ENCODE measurements at regions not wholly inside any gene's neighbourhood (a gene's known extent, or its start where the extent isn't known, plus 50 kb on each side); places are given as distances from the start of the nearest gene placed in this dataset.

- H3K27me3 Mint-ChIP-seq: no peaks in the 10 kb centered on the region
- Histone ChIP-seq H3K9me3 (ENCODE audit: control extremely low read depth in 1 of 3, control insufficient read depth in 2 of 3, insufficient read depth in 1 of 3, low read length in 2 of 3) (no peaks in the 10 kb centered on the region), H4K20me1 (ENCODE audit: control insufficient read depth, insufficient read depth, low read length, poor library complexity, severe bottlenecking) (no peaks in the 10 kb centered on the region), H3K4me1 (ENCODE audit: control insufficient read depth in 2 of 2, insufficient read depth in 2 of 2, low read length in 2 of 2) (no peaks in the 10 kb centered on the region), H3K4me2 (replicated peaks; ENCODE audit: low read depth, low read length, poor library complexity, severe bottlenecking) (no peak overlapping the region), H3K27ac (ENCODE audit: low read length in 2 of 2) (no peak overlapping the region), H3K79me2 (ENCODE audit: control insufficient read depth, insufficient read depth, low read length) (no peaks in the 10 kb centered on the region), H2AFZ (ENCODE audit: insufficient read depth, low read depth, low read length, poor library complexity, severe bottlenecking) (no peak overlapping the region), H3K4me3 (ENCODE audit: control extremely low read depth in 1 of 5, extremely low read depth in 1 of 5, insufficient read depth in 1 of 5, low read depth in 2 of 5, low read length in 4 of 5) (no peak overlapping the region), H3K36me3 (replicated peaks in 1 of 2; ENCODE audit: control extremely low read depth in 1 of 2, control insufficient read depth in 1 of 2, extremely low read depth in 1 of 2, insufficient read depth in 2 of 2, low read length in 1 of 2) (no peaks in the 10 kb centered on the region), H3K9ac (ENCODE audit: low read length) (no peak overlapping the region), H3K27me3 (replicated peaks in 1 of 4; ENCODE audit: control extremely low read depth in 1 of 4, control insufficient read depth in 3 of 4, insufficient read depth in 4 of 4, low read length in 3 of 4) (no peaks in the 10 kb centered on the region)
- no peak overlapping the region for H3K27ac Mint-ChIP-seq
- H3K4me1 Mint-ChIP-seq: no peaks in the 10 kb centered on the region
- DNase-seq (no peak), ATAC-seq (ENCODE audit: low read depth) (no peak)
- CTCF ChIA-PET: no interaction called here
- POLR2A ChIA-PET: no interaction called here
- H3K4me3 Mint-ChIP-seq: no peak overlapping the region
- no peaks in the 10 kb centered on the region for H3K9me3 Mint-ChIP-seq (ENCODE audit: insufficient read depth)
- TF ChIP-seq EZH2 (IDR thresholded peaks at IDR 0.05; ENCODE audit: borderline replicate concordance, insufficient read depth, low read depth, low read length, poor library complexity, severe bottlenecking) (no peak), CTCF (IDR thresholded peaks at IDR 0.05) (no peak)
- intact Hi-C loops (cut with micrococcal nuclease): no loop called here
- 60% methylated on average over 1 of the region's 2 CpGs for WGBS (ENCODE audit: insufficient coverage)
Measured at GRCh38 chr1:170240409-170240808, 94.7 kb downstream of the NTMT2 start.

GRCh38 chr1:170241266-170241851, 95.6 kb downstream of the NTMT2 start:
- CTCF ChIA-PET: no interaction called here
- ATAC-seq (ENCODE audit: low read depth): no peak
- H3K4me1 Mint-ChIP-seq: no peaks in the 10 kb centered on the region

More at GRCh38 chr1:170241266-170241851, 95.6 kb downstream of the NTMT2 start:
- H3K9me3 Mint-ChIP-seq (ENCODE audit: insufficient read depth): no peaks in the 10 kb centered on the region
- 91% methylated on average over 6 of the region's 7 CpGs for WGBS (ENCODE audit: insufficient coverage)
- TF ChIP-seq EZH2 (IDR thresholded peaks at IDR 0.05; ENCODE audit: borderline replicate concordance, insufficient read depth, low read depth, low read length, poor library complexity, severe bottlenecking): no peak
- no peak for TF ChIP-seq CTCF (IDR thresholded peaks at IDR 0.05)
- H3K27ac Mint-ChIP-seq: no peak overlapping the region
- POLR2A ChIA-PET: no interaction called here
- Histone ChIP-seq H3K27ac (ENCODE audit: low read length in 2 of 2) (no peak overlapping the region), H3K4me1 (ENCODE audit: control insufficient read depth in 2 of 2, insufficient read depth in 2 of 2, low read length in 2 of 2) (no peaks in the 10 kb centered on the region), H3K4me2 (replicated peaks; ENCODE audit: low read depth, low read length, poor library complexity, severe bottlenecking) (no peak overlapping the region), H2AFZ (ENCODE audit: insufficient read depth, low read depth, low read length, poor library complexity, severe bottlenecking) (no peak overlapping the region), H3K9me3 (ENCODE audit: control extremely low read depth in 1 of 3, control insufficient read depth in 2 of 3, insufficient read depth in 1 of 3, low read length in 2 of 3) (no peaks in the 10 kb centered on the region), H3K79me2 (ENCODE audit: control insufficient read depth, insufficient read depth, low read length) (no peaks in the 10 kb centered on the region), H3K4me3 (ENCODE audit: control extremely low read depth in 1 of 5, extremely low read depth in 1 of 5, insufficient read depth in 1 of 5, low read depth in 2 of 5, low read length in 4 of 5) (no peak overlapping the region), H3K36me3 (replicated peaks in 1 of 2; ENCODE audit: control extremely low read depth in 1 of 2, control insufficient read depth in 1 of 2, extremely low read depth in 1 of 2, insufficient read depth in 2 of 2, low read length in 1 of 2) (no peaks in the 10 kb centered on the region), H3K9ac (ENCODE audit: low read length) (no peak overlapping the region), H4K20me1 (ENCODE audit: control insufficient read depth, insufficient read depth, low read length, poor library complexity, severe bottlenecking) (no peaks in the 10 kb centered on the region), H3K27me3 (replicated peaks in 1 of 4; ENCODE audit: control extremely low read depth in 1 of 4, control insufficient read depth in 3 of 4, insufficient read depth in 4 of 4, low read length in 3 of 4) (no peaks in the 10 kb centered on the region)
- no peaks in the 10 kb centered on the region for H3K27me3 Mint-ChIP-seq
- intact Hi-C loops (cut with micrococcal nuclease): no loop called here
- no peak overlapping the region for H3K4me3 Mint-ChIP-seq
- DNase-seq: no peak

Data from B cell (primary cell).